ENCODE measurements at regions not wholly inside any gene's neighbourhood (a gene's known extent, or its start where the extent isn't known, plus 50 kb on each side); places are given as distances from the start of the nearest gene placed in this dataset.

DNA sequence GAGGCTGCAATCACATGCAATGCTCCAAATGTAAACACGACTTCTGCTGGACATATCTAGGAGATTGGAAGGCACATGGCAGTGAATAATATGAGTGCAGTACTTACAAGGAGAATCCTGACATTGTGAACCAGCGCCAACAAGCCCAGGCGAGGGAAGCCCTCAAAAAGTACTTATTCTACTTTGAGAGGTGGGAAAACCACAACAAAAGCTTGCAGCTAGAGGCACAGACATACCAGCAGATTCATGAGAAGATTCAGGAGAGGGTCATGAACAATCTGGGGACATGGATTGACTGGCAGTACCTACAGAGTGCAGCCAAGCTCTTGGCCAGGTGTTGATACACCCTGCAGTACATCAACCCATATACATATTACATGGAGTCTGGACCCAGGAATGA lies 475.7 kb upstream of the CDH2 start:
- no peak for DNase-seq

- DNase-seq = no peak
Observed at GRCh38 chr18:28651298-28651697, 474.4 kb upstream of the CDH2 start.

- DNase-seq = no peak
Observed at GRCh38 chr18:28650860-28651259, 473.9 kb upstream of the CDH2 start.

DNA sequence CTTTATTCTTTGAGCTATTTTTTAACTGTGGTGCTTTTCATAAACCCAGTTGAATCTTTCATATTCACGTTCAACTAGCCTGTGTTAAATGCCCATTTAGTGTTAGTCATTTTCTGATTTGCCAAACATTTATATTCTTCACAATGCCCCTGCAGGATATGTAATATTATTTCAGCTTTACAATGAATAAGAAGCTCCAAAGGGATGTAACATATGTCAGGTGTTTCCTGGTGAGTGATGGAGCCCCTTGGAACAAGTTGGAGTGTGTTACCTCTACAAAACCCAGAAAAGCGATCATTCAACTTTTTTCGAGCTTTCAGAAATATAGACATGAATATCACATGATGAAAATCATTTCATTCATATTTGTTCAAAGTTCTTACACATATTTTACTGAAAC lies 471.0 kb upstream of the CDH2 start:
- DNase-seq = no peak

DNA sequence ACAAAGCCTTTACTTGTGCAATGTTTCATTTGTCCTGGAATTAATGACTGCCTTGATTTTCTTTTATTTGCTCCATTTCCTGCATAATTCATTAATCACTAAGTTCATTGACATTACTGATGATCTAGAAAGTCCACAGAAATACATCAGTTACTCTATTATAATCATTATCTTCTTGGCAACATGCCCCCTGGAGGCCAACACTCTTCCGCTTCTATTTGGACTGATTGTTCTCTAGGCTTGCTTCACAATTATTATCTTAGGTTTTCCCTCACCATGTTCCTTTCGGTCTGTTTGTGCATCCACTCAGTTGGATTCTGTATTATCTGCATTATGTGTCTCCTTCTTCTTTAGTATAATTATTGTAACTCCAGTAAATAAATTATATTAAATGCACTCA lies 461.0 kb upstream of the CDH2 start:
- no peak for DNase-seq

DNA sequence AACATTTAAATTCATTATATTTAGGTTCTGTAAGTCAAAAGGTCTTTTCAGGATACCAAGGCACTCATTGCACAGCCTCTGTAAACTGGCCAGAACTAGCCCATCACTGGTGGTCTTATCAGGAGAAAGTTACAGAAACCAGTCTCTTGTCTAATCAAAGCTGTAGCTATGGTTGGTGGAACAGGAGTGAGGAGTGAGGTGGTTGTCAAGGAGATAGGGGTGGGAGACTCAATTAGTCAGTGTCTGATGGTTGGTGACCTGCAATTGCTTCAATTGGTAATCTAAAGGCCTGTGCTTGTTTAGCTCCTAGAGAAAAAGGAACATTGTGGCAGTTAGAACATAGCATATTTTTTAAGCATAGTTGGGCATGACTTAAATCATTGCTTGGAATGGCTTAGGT lies 458.6 kb upstream of the CDH2 start:
- DNase-seq = no peak

DNA sequence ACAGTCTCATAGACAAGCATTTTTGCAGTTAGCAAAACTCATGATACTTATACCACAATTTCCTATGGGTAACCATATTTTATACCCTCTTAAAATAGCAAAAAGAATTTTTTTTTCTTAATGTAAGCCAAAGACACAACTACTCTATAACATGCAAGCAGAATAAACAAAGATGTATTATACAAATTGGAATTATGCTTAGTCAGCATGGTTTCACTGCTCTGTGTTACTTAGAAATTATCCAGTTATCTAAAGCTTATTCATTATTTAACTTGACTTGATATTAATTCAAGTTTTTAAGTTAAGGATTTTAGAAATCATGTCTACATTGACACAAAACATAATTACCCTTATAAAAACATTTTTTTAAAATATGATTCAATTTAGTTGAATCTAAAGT lies 449.8 kb upstream of the CDH2 start:
- no peak for DNase-seq

GRCh38 chr18:28607991-28608390 lies 431.1 kb upstream of the CDH2 start:
- no peak for DNase-seq

- no peak for DNase-seq
Observed at GRCh38 chr18:28606686-28607085, 429.8 kb upstream of the CDH2 start.

GRCh38 chr18:28602391-28602790 lies 425.5 kb upstream of the CDH2 start:
- no peak for DNase-seq

GRCh38 chr18:28594034-28594433 lies 417.1 kb upstream of the CDH2 start:
- no peak for DNase-seq

DNA sequence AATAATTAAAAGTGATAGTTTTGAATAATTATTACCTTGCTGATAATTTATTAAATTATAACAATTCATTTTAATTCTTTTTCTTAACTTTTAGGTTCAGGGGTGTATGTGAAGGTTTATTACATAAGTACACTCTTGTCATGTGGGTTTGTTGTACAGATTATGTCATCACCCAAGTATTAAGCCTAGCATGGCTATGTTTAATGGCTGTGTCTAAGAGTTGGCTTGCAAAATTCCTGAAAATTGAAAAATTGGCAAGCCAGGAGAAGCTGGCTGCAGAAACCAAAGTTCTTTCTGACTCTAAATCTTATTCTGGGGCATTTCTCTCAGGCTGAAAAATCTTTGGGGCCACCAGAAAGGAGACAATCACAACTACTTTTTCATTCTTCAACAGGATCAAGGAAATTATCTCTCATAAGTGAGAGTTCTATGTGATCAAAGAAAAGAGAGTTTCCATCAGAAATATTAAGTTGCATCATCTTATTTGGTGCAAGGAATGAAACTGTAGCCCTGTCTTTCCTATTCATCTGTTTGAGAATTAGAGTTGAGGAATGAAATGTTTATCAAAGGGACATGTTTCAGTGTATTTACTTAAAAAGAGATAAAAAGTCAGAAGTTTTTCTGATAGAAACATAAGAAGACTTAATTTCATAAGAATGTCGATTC lies 412.1 kb upstream of the CDH2 start:
- DNase-seq = no peak

DNA sequence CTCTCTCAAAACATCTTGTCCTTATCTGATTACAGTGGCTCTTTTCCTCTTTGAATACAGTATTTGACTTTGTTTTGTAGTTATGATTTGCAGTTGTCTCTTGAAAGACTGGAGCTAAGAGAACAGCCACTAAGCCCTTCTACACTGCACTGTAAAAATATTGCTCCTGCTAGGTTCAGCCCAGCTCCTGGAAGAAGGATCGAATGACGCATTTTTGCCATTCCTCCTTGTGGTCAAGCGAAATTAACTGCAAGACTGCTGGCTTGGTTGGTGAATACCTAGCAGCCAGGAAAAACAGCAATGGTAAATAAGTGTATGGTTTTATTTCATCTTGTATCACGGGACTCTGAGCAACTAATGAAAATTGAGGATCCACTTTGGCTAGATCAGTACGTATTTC lies 407.8 kb upstream of the CDH2 start:
- no peak for DNase-seq

- no peak for DNase-seq
Observed at GRCh38 chr18:28582724-28583123, 405.8 kb upstream of the CDH2 start.

- DNase-seq = no peak
Observed at GRCh38 chr18:28581521-28582071, 404.7 kb upstream of the CDH2 start.

DNA sequence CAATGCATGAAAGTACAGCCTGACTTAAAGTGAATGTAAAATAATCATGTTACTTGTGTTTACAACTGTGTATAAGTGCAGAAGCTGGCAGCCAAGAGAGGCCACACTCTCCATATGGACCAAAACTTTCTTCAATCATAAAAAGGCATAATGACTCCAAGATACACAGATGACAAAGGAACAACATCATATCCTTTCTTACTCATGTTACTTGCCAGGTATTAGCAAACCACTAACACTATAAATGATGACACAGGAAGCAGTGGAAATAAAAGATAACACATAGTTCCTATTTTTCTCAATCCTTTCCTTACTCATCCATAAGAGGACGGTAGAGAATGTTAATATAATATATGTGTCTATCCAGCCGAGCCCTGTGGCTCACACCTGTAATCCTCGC lies 400.0 kb upstream of the CDH2 start:
- no peak for DNase-seq

- DNase-seq = no peak
Observed at GRCh38 chr18:28575123-28575522, 398.2 kb upstream of the CDH2 start.

- no peak for DNase-seq
Observed at GRCh38 chr18:28574175-28574574, 397.2 kb upstream of the CDH2 start.

- no peak for DNase-seq
Observed at GRCh38 chr18:28571929-28572328, 395.0 kb upstream of the CDH2 start.

DNA sequence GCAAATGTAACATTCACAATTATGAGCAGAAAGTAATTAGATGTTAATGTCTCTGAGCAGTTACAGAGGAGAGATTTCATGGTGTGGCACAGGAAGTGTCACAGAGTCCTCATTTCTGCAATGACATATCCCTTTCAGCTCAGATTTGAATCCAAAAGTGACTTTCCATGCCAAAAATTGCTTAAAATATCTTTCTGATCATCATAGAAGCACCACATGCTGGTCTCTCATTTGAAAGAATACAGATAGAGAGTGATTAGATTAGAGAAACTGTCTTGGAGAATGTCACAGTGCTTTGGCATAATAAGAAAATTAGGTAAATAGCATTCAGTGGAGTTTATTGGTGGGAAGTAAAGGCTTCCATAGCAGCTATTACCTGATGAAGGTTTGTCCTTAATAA lies 383.4 kb upstream of the CDH2 start:
- DNase-seq = no peak

DNA sequence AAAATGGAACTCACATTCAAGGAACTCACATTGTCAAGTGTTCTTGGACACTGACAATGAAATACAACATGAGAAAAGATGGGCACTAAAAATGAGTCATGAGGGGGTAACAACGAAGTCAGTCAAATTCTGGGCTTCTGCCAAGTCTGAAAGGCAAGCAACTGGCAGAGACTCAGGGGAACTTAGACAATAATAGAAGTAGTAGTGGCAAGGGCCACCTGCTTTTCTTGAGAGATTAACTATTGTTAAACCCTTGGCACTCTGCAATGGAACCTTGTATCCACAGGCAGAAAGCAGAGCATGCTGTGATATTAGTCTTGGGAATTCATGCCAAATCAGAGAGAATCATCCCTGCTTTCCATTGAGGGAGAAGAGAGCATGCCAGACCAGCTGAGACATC lies 382.6 kb upstream of the CDH2 start:
- DNase-seq = no peak

GRCh38 chr18:28541934-28542333 lies 365.0 kb upstream of the CDH2 start:
- no peak for DNase-seq

GRCh38 chr18:28541276-28541930 lies 364.5 kb upstream of the CDH2 start:
- no peak for DNase-seq

DNA sequence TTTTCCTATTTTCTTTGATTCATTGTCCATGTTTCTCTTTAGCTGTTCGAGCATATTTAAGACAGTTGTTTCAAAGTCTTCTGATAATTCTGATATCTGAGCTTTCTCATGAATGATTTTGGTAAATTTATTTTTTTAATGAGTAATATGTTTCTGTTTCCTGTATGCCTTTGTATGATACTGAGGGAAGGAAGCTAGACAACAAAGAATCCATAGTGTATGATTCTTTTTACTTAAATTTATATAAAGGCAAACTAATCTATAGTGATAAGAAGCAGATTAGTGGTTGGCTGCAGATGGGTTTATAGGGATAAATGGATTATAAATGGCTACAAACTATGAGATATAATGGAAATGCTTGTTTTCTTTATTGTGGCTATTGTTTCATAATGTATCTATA lies 352.7 kb upstream of the CDH2 start:
- no peak for DNase-seq

- no peak for DNase-seq
Observed at GRCh38 chr18:28526196-28526595, 349.3 kb upstream of the CDH2 start.
